Stimulated activated CD4-positive, alpha-beta T cell treated with anti-CD3 and anti-CD28 coated beads, Interleukin-2, amount 100 ng/mL, for 24 hours (primary cell): ENCODE measurements at regions not wholly inside any gene's neighbourhood (a gene's known extent, or its start where the extent isn't known, plus 50 kb on each side); places are given as distances from the start of the nearest gene placed in this dataset.
"Not testable (repeated sequence)": the region's sequence is repeated elsewhere in the genome, so short reads cannot be mapped to it uniquely, and the experiment has no call there.

Source experiments
- DNase-seq, 2 donors: peaks; one replicate each; pipeline ENCODE4 v3.0.0-alpha.2; 2020

GRCh38 chr5:1998716-1999317 lies 116.1 kb upstream of the IRX4 start:
- DNase-seq = no peak

DNA sequence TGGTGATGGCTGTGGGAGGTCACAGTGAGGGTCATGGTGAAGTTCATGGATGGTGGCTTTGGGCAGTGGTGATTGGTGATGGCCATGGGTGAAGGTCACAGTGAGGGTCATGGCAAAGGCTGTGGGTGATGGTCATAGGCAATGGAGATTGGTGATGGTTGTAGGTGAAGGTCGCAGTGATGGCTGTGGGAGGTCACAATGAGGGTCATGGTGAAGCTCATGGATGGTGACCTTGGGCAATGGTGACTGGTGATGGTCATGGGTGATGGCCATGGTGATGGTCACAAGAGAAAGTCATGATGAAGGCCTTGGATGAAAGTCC lies 115.6 kb upstream of the IRX4 start:
- no peak for DNase-seq

- no peak for DNase-seq
These were observed 115.1 kb upstream of the IRX4 start for GRCh38 chr5:1997640-1998347.

DNA sequence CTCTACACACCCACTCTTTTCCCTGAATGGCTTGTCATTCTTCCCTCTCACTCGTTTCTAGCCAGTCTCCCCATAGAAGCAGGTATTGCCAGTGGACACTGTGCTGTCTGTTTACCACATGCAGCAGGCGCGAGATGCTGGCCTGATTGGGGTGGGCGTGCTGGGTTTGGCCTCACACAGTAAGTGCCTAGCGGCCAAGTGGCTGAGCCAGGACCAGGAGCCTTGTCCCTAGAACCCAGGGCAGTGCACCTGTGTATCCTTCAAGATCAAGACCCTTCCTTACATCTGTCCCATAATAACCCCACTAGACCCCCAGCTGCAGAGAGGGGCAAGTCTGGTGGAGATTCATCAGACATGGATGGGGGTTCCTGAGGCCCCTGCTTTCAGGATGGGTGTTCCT lies 112.8 kb upstream of the IRX4 start:
- no peak for DNase-seq

DNA sequence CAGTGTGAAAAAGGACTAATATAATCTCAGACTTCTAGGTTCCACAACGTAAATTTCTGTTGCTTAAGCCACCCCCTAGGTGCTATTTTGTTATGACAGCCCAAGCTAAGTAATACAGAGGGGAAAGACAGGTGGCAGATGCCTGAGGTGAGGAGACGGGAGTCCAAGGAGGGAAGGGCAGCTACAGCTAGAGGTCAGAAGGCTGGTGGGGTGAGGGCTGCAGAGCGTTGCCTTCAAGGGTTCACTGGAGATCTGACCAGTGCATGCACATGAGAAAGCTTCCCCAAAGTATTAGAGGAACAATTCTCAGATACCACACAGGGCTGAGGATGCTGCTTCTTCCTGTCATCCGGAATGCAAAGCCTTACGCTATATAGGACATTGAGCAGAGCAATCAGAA lies 104.7 kb upstream of the IRX4 start:
- DNase-seq = no peak

DNA sequence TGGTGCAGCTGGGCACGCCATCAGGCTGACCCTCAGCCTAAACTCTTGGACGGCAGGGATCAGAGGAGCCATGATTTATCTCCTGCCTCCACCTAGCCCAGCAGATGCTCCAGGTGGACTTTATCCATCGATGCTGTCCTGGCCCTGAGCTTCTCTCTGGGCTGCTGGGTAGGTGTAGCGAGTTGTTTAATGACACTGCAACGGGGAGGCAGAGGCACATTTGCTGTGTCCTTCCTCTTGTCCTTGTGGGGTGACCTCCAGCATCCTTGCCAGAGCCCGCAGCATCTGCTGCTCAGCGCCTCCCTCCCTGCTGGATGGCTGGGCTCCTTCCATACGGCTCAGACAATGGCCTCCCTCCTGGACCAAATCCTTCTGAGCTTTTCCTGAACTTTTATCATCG lies 103.1 kb upstream of the IRX4 start:
- no peak for DNase-seq

DNA sequence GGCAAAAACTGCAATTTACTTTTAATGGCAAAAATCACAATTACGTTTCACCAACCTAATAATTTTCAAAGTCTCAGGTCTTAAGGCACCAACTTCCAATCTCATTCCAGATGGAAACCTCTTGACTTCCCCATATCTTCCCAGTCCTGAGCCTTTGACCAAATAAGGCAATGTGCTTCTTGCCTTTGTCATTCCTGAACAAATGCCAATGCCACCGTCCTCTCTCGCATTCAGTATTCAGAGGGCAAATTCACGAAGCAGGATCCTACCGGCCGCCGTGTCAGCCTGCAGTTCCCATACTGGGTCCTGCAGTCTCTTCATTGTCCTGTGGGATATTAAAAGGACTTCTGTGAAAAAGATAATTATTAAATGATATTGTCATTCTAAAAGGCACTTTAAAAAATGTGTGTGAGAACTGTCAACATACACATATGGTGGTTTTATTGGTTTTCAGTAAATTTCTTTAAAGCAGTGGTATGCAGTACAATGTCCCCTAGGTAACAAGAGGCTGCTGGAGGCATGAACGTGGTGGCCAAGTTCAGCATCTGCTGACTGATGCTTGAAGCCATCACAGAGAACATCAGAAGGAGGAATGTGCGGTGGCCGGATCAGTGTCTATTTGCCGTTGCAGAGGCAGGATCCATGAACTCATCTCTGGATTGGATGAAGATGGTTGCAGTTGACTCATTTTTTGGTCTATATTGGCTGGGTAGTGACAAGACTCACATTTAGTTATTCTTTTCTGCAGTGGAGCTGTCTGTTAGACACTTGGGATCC lies 101.4 kb upstream of the IRX4 start:
- DNase-seq = no peak

GRCh38 chr5:1983401-1983800 lies 100.7 kb upstream of the IRX4 start:
- DNase-seq = no peak

- not testable (repeated sequence) for DNase-seq
These were observed 99.8 kb upstream of the IRX4 start for GRCh38 chr5:1982561-1982960.

DNA sequence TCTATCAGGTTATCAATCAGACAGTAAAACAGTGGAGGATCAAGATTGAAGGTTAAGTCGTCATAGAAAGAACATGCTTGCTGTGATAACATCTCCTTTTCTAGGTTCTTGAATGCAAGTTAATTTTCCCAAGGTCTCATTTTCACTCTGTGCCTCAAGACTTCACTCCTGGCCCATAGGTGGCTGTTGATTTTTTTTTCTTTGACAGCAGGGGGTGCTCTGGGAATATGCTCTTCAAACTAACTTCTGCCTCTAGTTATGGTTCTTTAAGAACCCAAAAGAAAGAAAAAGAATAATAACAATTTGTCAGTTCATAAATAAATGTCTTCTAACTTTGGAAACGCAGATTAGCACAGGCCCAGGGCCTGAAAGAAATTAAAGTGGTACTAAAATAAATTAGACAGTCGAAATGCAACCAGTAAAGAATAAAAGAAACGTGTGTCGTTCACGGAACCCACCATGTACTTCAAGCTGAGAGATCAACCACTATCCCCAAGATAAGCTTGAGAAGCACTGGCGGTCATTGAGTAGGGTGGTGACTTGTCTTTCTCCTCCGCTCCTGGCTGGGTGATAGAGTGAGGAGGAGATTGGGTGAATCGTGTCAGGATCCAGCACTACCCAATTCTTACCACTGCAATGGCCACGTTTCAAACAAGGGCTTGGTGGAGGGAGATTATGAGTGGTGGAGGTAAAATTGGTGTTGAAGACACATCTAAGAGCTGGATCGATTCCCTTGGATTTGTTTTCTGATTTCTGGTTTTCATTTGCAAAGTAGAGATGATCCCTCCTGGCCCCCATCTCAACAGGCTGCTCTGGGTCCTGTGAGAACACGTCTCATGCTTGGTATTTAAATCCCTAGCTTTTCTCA lies 93.4 kb upstream of the IRX4 start:
- no peak for DNase-seq

GRCh38 chr5:1975406-1975715 lies 92.6 kb upstream of the IRX4 start:
- DNase-seq = no peak

GRCh38 chr5:1974501-1975405 lies 92.0 kb upstream of the IRX4 start:
- DNase-seq = no peak

DNA sequence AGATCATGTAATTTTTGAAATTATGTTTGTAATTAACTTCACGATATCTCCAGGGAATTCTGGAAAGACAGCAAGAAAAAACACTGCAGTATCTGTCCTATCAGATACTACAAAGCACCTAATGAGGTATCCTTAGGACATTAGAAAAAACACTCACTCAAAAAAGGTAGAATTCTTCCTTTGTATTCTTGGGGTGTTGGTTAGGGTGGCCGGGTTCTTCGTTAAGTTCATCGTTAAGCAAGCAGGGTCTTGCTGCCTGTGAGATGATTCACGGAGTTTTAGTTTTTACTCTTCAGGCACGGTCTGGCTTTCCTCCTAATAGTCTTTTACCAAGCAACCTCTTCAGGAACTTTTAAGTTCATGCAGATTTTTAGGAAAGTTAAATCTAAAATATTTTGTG lies 91.4 kb upstream of the IRX4 start:
- DNase-seq = no peak

DNA sequence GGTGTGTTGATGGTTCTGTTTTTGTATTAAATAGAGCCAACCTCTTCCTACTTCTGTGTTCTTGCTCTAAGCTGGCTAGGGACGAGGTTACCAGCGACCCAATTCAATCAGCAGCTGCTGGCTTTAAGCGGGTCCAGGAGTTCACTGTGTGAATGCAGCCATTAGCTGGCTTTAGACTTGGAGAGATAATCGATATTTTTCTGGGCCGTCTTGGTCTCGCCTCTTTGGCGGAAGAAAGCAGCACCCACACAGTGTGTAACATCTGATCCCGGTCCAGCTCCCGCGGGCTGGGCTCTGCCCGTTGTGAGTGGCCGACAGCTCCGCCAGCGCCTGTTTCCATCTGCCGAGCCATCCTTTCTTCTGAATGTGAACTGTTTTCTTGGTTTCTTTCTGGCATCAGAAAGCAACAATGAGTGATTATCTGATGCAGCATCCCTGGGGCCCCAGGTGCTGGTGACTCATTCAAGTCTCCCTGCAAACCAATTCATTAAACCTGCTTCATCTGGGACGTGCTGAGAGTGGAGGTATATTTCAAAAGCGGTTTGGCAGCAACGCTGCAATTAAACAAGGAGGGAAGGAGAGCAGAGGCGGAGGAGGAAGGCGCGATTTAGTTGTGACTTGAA lies 90.8 kb upstream of the IRX4 start:
- DNase-seq = no peak

GRCh38 chr5:1971944-1972343 lies 89.2 kb upstream of the IRX4 start:
- DNase-seq = no peak

DNA sequence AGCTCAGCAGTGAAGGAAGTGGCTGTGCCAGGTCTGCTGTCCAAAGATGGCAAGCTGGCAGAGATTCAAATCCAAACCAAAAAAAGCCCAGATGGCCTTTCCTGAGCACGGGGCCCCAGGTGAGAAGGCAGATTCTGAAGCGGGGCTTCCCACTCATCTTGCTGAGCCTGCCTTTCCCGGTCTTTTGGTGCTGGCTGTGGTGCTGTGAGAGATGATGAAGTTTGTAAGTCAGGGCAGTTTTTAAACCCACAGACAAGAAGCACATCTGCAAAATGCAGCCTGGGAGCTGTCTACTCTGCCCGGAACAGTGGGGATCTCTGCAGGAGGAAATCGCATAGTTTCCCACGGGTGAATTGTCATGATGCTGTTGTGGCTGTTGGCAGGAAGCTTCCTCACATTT lies 85.0 kb upstream of the IRX4 start:
- DNase-seq = no peak

DNA sequence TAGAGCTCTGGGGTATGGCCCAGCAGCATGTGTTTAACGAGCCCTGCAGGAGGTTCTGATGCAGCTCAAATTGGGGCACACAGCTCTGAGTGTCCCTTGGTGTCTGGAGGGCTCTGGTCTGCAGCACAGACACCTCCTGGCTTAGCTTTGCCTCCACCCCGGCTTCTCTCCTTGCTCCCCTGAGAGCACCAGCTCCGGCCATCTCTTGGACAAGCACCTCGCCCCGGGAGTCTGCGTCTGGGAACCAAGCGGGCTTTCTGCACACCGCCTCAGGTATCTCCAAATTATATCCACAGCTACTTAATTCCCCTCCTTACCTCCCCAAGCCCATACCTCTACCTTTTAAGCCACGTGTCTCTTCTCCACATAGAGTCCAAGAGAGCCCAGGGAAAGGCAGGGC lies 83.7 kb upstream of the IRX4 start:
- no peak for DNase-seq

DNA sequence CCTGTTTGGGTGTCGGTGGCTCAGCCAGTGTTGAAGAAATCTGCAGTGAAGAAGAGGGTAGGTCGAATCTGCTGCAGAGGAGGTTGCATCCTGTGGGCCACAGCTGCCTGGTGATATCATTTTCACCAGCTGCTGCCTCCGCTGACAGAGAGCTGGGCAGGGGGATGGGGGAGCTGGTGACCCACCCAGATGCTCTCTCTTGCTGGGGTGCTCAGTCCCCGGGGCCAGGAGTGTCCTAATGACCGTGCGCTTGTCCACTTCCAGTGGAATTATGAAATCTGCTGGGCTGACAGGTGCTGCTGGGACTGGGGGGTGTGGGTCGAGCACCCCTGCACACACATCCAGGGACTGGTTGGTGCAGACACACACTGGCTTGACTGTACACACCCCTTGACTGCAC lies 83.2 kb upstream of the IRX4 start:
- no peak for DNase-seq

- no peak for DNase-seq
These were observed 81.3 kb upstream of the IRX4 start for GRCh38 chr5:1963941-1964451.

GRCh38 chr5:1963358-1963757 lies 80.6 kb upstream of the IRX4 start:
- no peak for DNase-seq

DNA sequence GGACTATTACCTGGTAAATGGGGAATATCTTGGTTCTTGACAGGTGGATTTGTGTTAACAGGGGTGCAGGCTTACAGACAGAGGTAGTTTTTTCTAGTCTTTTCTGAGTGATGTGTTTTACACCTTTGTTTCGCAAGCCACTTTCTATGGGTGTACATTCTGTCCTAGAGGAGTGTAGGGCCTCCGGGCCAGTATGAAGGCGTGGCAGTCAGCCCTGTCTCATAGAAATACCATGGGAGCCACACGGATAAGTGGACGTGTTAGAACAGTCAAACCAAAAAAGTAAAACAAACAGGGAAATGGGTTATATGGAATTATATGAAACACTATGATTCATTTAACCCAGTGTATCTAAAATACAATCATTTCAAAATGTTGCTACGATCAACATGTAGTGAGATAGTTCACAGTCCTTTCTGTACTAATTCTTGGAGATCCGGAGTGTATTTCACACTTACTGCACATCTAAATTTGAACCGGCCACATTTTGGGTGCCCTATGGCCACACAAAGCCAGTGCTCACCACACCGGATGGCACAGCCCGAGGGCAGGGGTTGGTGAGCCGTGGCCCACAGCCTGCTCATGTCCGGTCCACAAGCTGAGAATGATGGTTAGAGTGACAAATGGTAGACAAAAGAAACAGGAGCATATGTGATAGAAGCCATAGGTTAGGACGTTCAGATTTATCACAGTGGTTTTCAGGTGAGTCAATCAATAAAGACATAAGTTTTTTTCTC lies 80.1 kb upstream of the IRX4 start:
- DNase-seq = no peak
